Middle frontal gyrus (tissue), 1 donor: ENCODE measurements at regions not wholly inside any gene's neighbourhood (a gene's known extent, or its start where the extent isn't known, plus 50 kb on each side); places are given as distances from the start of the nearest gene placed in this dataset.

Experiments used
- DNase-seq: peaks from one replicate; pipeline ENCODE4 v3.0.0-alpha.2; 2015; ENCODE audit warnings: low spot score; ENCODE audit errors: extremely low spot score

GRCh38 chr5:1946122-1946677, 63.5 kb upstream of the IRX4 start:
- DNase-seq = no peak

GRCh38 chr5:1945606-1946005, 62.9 kb upstream of the IRX4 start:
- DNase-seq = no peak

GRCh38 chr5:1944408-1944807, 61.7 kb upstream of the IRX4 start:
- DNase-seq = no peak

GRCh38 chr5:1943481-1943880, 60.8 kb upstream of the IRX4 start:
- DNase-seq = no peak

GRCh38 chr5:1942630-1943029, 59.9 kb upstream of the IRX4 start:
- no peak for DNase-seq

- no peak for DNase-seq
These were observed 59.4 kb upstream of the IRX4 start for GRCh38 chr5:1942158-1942557.

GRCh38 chr5:1939256-1939655, 56.5 kb upstream of the IRX4 start:
- DNase-seq = no peak

- DNase-seq = no peak
These were observed 55.7 kb upstream of the IRX4 start for GRCh38 chr5:1938310-1939000.

- no peak for DNase-seq
These were observed 54.9 kb upstream of the IRX4 start for GRCh38 chr5:1937590-1937989.

GRCh38 chr5:1936901-1937300, 54.2 kb upstream of the IRX4 start:
- DNase-seq = no peak

- DNase-seq = no peak
These were observed 53.7 kb upstream of the IRX4 start for GRCh38 chr5:1936413-1936812.

GRCh38 chr5:1934801-1935429, 52.2 kb upstream of the IRX4 start:
- DNase-seq = no peak

- DNase-seq = no peak
These were observed 51.3 kb upstream of the IRX4 start for GRCh38 chr5:1934056-1934394.

- DNase-seq = no peak
These were observed 50.8 kb upstream of the IRX4 start for GRCh38 chr5:1933364-1934055.
